HuH-7 (cell line): ENCODE measurements at regions not wholly inside any gene's neighbourhood (a gene's known extent, or its start where the extent isn't known, plus 50 kb on each side); places are given as distances from the start of the nearest gene placed in this dataset.

Experiments used
- DNase-seq: peaks from one replicate; pipeline ENCODE4 v3.0.0; 2011; ENCODE audit warnings: low spot score

DNA sequence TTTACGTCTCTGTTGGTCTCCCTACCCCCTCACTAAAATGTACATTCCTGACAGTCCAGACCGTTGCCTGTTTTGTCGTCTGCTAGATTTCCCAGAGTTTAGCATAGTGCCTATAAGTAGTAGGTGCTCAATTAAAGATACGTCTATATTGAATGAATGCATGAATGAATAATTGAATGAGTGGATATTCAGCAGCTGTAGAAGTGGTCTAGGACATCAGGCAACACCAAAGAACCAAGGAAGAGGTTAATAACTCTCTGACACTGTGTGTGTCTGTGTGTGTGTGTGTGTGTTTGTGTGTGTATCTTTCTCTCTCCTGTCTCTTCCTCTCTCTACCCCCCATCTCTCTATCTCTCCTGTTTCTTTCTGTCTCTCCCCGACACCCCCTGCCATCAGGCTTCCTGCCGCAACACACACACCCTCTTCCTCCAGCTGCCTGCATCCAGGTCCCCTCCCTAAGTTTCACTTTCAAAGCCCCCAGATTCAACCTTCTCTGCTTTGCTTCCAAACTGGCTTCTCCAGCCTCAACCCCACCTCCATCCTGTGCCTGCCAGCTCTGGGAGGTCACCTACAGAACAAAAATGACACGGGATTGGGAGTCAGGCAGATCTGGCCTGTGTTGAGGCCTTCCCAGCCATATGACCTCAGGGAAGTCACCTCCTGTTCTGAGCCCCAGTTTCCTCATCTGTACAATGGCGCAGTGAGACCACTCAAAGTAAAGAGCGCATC lies 119.9 kb upstream of the NCOR2 start:
- no peak for DNase-seq

DNA sequence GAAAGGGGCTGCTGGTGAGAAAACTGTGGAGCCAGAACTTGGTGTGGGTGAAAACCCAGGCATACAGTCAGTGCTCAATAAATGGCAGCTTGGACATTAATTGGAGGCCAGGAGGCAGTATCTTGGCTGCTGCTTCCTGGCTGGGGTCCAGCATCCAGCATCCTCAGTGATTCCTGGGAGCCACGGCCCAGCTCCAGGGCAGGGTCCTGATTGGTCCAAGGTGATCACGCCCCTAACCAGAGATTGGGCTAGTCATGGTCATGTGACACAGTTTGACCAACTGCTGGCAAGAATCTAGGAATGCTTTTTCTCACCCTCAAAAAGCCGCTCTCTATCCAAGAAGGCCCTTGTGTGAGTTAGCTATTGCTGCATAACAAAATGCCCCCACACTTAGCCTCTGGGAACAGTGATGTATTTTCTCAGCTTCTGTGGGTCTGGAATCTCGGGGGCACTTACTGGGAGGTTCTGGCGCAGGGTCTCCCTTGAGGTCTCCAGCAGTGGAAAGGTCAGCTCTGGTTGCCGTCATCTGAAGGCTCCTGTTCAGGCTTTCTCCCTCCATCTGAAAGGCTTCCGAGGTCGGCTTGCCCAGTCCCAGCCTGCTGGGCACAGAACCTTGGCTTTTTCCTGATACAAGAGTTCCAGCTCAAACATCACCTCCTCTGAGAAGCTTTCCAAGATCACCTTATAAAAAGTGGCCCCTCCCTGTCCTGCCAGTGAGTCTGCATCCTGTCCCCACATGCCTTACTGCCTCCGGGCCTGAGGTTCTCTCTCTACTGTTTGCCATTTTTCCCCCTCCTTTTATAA lies 119.2 kb upstream of the NCOR2 start:
- DNase-seq = no peak

DNA sequence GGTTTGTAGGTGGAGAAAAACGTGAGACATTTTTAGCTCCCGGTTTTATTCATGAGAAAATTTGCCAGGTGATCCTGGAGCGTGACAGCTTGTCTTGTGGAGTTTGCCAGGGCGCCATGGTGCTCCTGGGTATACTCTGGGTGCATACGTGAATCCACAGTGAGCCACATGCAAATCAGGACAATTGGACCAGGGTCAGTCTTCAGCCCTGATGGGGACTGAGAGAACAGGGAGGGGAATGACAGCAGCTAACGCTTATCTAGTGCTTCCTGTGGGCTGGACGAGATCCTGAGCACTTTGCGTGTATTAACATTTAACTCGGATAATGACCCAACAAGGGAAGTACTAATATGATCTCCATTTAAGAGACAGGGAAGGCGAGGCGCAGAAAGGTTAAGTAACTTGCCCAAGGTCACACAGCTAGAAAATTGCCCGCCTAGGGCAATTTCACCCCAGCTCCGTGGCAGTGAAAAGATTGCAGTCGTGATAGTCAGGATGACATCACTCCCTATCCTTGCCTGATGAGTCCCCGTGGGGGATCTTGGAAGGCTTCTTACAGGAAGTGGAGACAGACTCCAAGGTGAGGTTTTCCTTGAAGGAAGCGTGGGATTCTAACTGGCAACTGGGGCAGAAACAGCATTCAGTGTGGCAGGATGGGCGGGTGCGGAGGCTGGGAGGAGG lies 118.4 kb upstream of the NCOR2 start:
- DNase-seq = no peak

DNA sequence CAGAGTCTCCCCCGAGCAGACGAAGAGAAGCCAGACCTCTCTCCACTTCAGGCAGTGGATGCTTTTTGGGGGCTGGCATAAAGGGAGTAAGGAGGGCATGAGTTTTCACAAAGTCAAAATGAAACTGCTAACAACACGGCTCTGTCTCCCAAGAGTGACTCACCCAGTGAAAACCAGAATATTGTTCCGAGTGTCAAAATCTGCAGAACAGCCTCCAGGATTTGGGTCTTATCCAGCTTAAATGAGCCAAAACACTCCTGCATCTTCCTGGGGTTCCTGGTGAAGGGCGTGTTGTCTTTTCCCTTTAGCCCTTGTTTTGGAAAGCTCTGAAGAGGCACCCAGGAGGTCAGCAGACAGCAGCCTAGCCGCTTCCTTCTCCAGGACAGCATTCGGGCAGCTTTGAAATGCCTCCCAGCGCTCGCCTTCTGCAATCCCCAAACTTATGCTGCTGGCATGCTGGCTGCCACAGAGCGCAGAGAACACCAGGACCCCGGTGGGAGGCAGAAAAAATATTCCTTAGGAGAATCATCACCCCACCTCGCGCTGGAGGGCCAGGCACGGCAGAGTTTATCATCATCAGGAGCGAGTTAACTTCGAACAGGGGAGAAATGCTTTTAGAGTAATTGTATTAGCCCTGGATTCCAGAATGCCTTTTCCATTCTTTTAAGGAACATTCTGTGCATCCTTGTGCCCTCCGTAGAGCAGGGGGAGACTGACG lies 117.7 kb upstream of the NCOR2 start:
- no peak for DNase-seq

DNA sequence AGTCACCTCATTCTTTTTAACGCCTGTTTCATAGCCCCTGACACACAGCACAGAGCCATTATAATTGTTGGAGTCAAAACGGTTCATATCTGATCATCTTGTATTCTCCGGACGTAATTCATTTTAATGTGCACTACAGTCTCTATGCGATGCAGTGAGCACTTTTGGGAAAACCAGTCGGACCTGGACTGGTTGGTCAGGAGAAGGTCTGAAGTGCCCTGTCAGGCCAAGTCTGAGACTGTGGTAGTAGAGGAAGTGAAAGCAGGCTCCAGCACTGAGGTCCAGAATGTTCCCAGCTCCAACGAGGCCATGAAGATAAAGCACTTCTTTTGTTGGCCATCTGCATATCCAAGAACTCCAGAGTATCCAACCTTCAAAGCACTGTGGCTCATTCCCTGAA lies 117.1 kb upstream of the NCOR2 start:
- no peak for DNase-seq

DNA sequence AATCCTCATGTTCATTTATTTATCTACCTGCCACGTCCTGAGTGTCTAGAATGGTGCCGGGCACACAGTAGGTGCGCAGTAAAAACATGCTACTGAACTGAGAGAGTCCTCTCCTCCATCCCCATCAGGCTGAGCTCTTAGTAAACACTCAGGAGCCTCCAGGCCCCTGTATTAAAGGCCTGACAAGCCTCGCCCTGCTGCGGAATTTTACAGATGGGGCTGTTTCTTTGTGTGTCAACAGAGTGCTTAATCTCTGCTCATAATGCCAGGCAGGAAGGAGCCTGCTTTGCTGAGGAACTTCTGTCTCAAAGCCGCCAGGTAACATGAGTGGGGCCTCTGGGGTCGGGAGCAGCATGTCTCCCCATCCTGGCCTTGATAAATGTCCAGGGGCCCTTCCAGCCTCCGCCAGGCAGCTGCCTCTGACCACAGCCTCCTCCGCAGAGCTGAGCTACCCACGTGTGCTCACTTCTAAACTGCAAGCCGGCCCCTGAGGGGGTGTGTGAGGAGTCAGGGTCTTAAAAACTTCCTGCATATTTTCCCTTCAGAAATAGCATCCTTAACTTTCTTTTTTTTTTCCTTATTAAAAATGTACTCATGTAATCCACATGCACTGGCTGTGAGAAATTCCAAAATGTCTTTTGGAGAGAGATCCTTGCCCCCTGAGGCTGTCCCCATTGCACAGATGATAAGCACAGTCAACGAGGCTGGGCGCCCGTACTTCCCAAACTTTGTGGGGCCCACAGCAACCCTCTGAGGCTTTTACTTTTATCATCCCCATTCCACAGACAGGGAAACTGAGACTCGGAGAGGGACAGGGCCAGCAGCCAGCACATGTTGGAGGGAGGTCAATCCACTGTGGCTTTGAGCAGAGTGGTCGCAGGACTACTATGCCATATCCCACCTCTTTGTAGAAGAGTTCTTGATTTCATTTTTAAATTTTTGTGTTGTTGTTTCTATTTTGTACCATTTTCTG lies 116.0 kb upstream of the NCOR2 start:
- DNase-seq = peak; percentile 61

DNA sequence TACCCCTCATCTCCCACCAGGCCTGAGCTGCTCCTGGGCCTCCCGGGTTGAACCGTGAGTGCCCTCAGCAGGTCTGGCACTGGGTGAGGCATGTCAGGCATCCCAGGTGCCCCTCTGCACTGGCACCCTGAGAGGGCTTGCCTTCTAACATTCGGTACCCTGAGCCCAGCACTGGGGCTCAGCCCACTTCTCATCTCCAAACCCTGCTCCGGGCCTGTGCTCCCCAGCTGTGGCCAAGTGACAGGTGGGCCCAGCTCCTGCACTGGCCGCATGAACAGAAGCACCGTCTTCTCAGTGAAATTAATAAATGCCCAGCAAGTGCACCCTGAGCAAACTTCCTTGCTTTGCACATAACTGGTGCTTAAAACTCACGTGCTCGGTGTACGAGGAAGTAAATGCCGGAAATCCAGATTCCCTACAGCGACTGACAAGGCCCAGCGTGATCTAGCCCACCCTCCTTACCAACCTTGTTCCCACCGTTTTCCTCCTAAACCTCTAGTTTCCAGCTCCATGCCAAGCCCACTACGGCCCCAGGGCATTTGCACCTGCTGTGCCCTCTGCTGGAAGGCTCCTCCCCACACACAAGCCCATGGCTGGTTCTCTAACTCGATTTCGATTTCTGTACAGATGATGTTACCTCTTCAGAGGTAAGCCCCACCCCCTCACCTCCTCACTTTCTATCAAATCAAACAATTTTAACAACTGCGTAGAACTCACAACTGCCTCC lies 115.2 kb upstream of the NCOR2 start:
- DNase-seq = no peak

DNA sequence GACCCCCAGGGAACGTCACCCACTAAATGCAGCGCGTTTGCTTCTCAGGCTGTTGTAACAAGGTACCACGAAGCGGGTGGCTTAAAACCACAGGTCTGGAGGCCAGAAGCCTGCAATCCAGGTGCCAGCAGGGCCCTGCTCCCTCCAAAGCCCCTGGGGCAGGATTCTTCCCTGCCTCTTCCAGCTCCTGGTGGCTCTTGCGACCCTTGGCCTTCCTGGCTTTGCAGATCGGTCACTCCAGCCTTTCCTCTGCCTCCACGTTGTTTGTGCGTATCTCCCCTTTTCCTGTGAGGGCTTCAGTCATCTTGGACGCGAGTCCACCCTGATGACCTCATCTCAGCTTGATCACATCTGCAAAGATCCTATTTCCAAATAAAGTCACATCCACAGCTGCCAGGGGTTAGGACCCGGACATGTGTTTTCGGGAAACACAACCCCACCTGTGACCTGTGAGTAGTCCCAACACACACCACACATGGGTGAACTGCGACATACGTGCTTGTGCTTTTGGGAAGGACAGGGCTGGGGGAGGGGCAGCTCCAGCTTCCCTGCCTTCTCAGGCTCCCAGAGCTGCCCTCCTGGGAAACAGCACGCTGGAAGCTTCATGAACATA lies 114.5 kb upstream of the NCOR2 start:
- DNase-seq = no peak

DNA sequence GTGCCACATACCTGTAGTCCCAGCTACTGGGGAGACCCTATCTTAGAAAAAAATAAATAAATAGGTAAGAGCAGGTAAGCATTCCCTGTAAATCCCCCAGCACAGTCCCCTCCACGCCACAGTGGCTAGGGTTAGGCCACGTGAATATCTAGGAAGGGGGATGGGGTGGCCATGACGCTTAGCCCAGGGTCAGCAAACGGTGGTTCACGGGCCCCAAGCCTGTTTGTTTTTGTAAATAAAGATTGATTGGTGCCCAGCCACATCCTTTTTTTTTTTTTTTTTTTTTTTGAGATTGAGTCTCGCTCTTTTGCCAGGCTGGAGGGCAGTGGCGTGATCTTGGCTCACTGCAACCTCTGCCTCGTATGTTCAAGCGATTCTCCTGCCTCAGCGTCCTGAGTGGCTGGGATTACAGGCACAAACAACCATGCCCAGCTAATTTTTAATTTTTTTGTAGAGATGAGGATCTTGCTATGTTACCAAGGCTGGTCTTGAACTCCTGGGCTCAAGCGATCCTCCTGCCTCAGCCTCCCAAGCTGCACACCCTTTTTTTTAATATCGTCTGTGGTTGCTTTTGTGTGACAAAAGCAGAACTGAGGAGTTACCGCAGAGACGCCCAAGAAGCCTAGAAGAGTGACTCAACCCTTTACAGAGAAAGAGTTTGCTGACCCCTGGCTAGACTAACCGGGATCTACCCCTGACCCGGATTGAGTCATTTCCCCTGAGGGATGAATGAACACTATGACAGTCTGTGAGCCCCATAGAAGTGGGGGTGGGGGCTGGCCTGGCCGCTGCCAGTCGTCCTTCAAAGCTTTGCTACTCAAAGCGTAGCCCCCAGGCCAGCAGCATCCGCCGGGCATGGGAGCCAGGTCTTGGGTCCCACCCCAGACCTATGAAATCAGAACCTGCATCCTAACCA lies 113.7 kb upstream of the NCOR2 start:
- DNase-seq = no peak

DNA sequence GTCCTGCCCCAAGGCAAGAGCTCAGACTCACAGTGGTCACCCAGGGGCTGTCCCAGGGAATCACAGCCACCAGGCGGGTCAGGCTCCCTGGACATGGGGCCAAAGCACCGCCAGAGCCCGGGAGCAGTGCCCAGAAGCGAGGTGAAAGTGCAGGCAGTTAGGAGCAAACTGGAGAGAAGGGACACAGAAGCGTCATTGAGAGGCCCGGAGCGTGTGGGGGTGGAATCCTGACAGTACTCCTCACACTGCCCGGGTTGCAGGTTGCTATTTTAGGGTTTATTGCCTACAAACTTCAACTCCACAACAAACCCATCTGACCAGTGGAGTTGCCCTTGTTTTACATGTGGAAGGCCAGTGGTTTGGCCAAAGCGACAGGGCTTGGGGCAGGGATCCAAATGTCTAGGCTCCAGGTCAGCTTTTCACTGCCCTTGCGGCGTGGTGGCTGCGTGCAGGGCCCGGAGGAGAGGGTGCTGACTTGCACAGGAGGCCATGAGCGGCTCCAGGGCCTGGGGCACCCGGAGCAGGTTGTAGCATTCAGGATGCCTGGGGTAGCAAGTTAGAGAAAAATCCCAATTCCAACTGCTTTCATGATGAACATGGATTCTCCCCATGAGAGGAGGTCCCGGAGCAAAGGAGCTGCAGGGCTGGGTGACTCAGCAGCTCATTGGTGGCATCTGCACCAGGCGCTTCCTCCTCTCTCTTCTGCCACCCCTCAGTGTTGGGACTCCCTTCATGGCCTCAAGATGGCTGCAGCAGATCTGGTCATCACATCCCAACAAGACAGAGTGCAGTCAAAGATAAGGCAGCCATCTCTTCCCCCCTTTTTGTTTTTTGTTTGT lies 112.3 kb upstream of the NCOR2 start:
- no peak for DNase-seq

DNA sequence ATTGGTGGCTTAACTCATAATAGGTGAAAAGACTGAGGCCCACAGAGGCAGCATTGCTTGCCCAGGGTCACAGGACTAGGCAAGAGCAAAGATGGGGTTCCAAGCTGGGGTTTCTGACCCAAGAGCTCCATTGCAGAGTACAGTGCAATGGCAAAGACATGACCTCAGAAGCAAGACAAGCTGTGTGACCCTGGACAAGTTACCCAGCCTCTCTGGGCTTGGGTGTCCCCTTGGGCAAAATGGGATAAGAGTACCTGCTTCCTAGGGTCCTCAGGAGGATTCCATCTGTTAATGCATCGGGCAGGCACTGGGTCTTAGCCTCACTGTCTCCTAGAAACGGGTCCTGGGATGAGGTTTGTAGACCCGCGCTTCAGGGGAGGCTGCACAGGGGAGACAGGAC lies 111.6 kb upstream of the NCOR2 start:
- no peak for DNase-seq

DNA sequence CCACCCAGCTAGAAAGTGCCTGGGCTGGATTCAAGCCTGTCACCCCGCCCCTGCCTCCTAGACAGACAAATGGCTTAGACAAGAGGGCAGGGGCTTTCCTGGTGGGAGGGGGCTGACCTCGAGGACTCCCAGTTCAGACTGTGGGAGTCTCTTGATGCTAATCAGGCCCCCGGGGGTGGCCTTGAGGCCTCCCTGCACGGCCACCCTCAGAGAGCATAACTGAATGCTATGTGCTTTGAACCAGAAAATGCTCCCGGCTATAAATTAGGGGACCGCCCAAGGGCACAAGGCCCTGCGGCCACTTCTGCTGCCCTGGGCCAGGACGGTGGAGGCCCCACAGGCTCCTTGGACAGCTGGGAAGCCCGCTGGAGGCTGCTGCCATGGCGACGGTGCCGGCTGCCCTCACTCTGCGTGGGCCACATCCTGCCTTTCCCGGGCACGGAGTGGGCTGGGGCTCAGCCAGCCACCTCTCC lies 111.0 kb upstream of the NCOR2 start:
- no peak for DNase-seq

DNA sequence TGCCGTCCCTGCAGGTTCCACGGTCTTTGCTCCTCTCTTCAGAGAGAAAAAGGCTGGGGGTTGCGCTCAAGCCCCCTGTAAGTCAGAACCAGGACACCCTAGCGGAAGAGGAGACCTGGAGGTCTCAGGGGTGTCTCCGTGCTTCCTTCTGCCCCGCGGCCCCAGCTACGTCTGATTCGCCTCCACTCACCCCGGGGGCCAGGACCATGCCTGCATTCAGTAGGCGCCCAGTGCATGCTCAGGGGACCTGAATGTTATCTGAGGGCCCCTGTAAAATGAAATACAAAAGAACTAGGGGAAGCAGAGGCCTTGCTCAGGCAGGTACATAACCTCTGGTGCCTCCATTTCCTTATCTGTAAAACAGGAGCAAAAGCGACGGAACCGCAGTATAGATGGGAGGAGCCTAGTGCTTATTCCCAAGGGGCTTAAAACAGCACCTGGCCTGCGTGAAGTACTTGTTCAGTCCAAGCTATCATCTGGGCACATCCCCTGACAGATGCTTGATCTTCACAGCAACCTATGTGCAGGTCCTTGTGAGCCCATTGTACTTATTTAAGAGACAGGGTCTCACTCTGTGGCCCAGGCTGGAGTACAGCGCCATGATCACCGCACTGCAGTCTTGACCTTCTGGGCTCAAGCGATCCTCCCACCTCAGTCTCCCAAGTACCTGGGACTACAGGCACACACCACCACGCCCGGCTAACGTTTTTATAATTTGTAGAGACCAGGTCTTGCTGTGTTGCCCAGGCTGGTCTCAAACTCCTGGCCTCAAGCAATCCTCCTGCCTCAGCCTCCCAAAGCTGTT lies 110.3 kb upstream of the NCOR2 start:
- no peak for DNase-seq

DNA sequence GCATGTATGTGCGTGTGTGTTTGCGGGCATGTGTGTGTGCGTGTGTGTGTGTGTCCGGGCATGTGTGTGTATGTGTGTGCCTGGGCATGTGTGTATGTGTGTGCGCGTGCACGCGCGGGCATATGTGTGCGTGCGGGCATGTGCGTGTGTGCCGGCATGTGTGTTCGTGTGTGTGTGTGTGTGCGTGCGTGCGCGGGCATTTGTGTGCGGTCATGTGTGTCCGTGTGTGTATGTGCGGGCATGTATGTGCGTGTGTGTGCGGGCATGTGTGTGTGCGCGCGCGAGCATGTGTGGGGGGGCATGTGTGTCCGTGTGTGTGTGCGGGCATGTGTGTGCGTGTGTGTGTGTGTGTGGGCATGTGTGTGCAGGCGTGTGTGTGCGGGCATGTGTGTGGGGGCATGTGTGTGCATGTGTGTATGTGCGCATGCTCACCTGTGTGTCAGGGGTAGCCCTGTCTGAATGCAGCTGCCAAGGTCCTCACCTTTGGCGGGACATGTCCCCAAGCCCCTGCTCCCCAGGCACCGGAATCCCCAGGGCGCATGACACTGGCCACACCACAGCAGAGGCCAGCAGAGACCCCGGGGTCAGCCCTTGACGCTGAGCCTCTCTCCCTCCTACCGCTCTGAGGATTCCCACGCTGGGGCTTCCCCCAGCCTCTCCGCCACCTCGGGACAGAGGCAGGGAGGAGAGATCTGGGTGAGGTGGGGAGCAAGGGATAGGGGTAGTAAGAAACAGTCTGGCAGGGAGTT lies 109.5 kb upstream of the NCOR2 start:
- no peak for DNase-seq

DNA sequence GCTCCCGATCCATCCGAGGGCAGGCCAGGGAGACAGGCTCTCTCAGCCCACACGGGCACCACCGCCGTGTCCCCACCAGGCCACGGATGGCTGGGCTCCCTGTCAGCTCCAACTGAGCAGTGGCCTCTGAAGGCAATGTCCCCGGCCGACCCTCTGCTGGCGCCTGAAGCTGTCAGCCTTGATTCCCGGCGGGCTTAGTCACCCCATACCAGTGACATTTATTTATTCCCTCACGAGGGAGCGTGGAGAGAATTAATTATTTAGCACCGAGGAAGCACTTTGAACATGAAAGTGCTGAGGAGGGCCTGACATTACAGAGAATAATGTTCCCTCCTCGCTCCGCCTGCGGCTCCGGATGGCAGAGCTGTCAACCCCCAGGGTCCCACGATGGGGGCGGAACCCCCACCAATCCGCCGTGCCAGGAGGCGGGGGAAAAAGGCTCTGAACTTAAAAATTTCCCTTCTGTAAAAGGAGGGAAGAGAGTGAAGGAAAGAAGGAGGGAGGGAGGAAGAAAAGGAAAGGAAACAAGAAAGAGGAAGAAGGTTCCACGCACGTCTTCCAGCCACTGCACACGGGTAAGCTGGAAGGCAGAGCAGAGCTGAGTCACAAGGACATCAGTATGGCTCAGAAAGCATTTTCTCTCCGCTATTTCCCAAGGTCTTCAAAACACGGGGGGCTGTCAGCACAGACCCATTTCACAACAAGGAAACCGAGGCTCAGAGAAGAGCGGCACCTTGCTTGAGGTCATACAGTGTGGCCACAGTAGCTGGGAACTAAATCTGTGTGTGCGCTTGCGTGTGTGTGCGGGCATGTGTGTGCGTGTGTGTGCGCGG lies 108.7 kb upstream of the NCOR2 start:
- no peak for DNase-seq
